DND-41 (cell line): ENCODE measurements at regions not wholly inside any gene's neighbourhood (a gene's known extent, or its start where the extent isn't known, plus 50 kb on each side); places are given as distances from the start of the nearest gene placed in this dataset.

ENCODE experiments used
- ATAC-seq: fragments of 200-7000 bp; cut with Tn5 transposase; 3 replicates; pipeline ENCODE4 v1.9.1; 2021; ENCODE audit warnings: low read depth; ENCODE audit not compliant: insufficient read depth
- DNase-seq: peaks from one replicate; pipeline ENCODE4 v3.0.0-alpha.2; 2020
- H2AFZ ChIP-seq: 2 replicates; pipeline ENCODE4 v1.6.0; 2012; ENCODE audit warnings: low read depth, low read length
- H3K27ac ChIP-seq: 2 replicates; pipeline ENCODE4 v1.5.1; 2012; ENCODE audit warnings: low read length, inconsistent platforms
- H3K27me3 ChIP-seq: fragments of 200-600 bp; sonication (generic); 2 replicates; pipeline ENCODE4 v1.6.0; 2012; ENCODE audit warnings: low read length, mild to moderate bottlenecking, inconsistent platforms; ENCODE audit not compliant: insufficient read depth, poor library complexity
- H3K36me3 ChIP-seq: 2 replicates; pipeline ENCODE4 v1.5.1; 2012; ENCODE audit warnings: low read length, inconsistent platforms; ENCODE audit not compliant: insufficient read depth
- H3K4me1 ChIP-seq: 2 replicates; pipeline ENCODE4 v1.5.1; 2012; ENCODE audit warnings: mild to moderate bottlenecking, low read length; ENCODE audit not compliant: insufficient read depth
- H3K4me2 ChIP-seq: 2 replicates; pipeline ENCODE4 v1.6.0; 2012; ENCODE audit warnings: mild to moderate bottlenecking, moderate library complexity, low read length, inconsistent platforms; ENCODE audit not compliant: insufficient read depth
- H3K4me3 ChIP-seq, 2 experiments: fragments of 200-600 bp in 1 of 2; shearing (Covaris generic) in 1 of 2; 2 replicates each; pipeline ENCODE4 v1.5.1; 2012 to 2016; ENCODE audit warnings: inconsistent platforms in 2 of 2, low read length in 2 of 2, mild to moderate bottlenecking in 2 of 2, low read depth in 1 of 2, moderate library complexity in 1 of 2
- H3K79me2 ChIP-seq: 2 replicates; pipeline ENCODE4 v1.6.0; 2012; ENCODE audit warnings: low read length, inconsistent platforms; ENCODE audit not compliant: insufficient read depth
- H3K9ac ChIP-seq: 2 replicates; pipeline ENCODE4 v1.6.0; 2012; ENCODE audit warnings: low read depth, mild to moderate bottlenecking, inconsistent platforms, low read length, moderate library complexity
- H3K9me3 ChIP-seq: 2 replicates; pipeline ENCODE4 v1.5.1; 2012; ENCODE audit warnings: low read length, moderate library complexity, mild to moderate bottlenecking, inconsistent platforms; ENCODE audit not compliant: insufficient read depth, severe bottlenecking
- H4K20me1 ChIP-seq: 2 replicates; pipeline ENCODE4 v1.6.0; 2012; ENCODE audit warnings: low read length; ENCODE audit not compliant: insufficient read depth
- CTCF ChIP-seq: IDR thresholded peaks from 2 replicates; pipeline ENCODE4 v1.5.1; 2012; ENCODE audit warnings: borderline replicate concordance, low read length, moderate library complexity, mild to moderate bottlenecking; ENCODE audit not compliant: poor library complexity, severe bottlenecking; ENCODE audit errors: extremely low read depth
- EZH2 ChIP-seq: IDR thresholded peaks from 3 replicates; pipeline ENCODE4 v1.6.1; 2012; ENCODE audit warnings: borderline replicate concordance, low read depth, mild to moderate bottlenecking, moderate library complexity, low read length, inconsistent platforms; ENCODE audit not compliant: severe bottlenecking

- TF ChIP-seq CTCF (no peak), EZH2 (no peak)
- Histone ChIP-seq H3K4me2 (no peak overlapping the region), H3K4me1 (no peaks in the 10 kb centered on the region), H3K27me3 (no peaks in the 10 kb centered on the region), H4K20me1 (no peaks in the 10 kb centered on the region), H3K9me3 (peaks cover 8% of the 10 kb centered on the region), H2AFZ (no peak overlapping the region), H3K36me3 (no peaks in the 10 kb centered on the region), H3K9ac (no peak overlapping the region), H3K27ac (no peak overlapping the region), H3K79me2 (no peaks in the 10 kb centered on the region), H3K4me3 (no peak overlapping the region)
- ATAC-seq = no peak
- no peak for DNase-seq
Measured at GRCh38 chr3:188104050-188104449, 49.9 kb upstream of the LPP start.
